GM06990 (cell line): ENCODE measurements at regions not wholly inside any gene's neighbourhood (a gene's known extent, or its start where the extent isn't known, plus 50 kb on each side); places are given as distances from the start of the nearest gene placed in this dataset.

ENCODE experiments used
- DNase-seq: peaks from one replicate; pipeline ENCODE4 v3.0.0-alpha.2; 2011; ENCODE audit not compliant: insufficient read length; ENCODE audit errors: extremely low read depth
- H3K27me3 ChIP-seq: replicated peaks from 2 replicates; pipeline ENCODE4 v1.6.0; 2011; ENCODE audit warnings: low read length; ENCODE audit not compliant: control insufficient read depth, insufficient read depth
- H3K36me3 ChIP-seq: 2 replicates; pipeline ENCODE4 v1.5.1; 2011; ENCODE audit warnings: low read length; ENCODE audit not compliant: control insufficient read depth, insufficient read depth
- H3K4me3 ChIP-seq: replicated peaks from 2 replicates; pipeline ENCODE4 v1.5.1; 2011; ENCODE audit warnings: low read depth, mild to moderate bottlenecking, control low read depth, low read length
- CTCF ChIP-seq: IDR thresholded peaks from 2 replicates; pipeline ENCODE4 v1.5.1; 2011; ENCODE audit warnings: low read length, control low read depth, mild to moderate bottlenecking, inconsistent platforms; ENCODE audit not compliant: insufficient read depth, poor library complexity, severe bottlenecking

GRCh38 chr1:209429611-209430010, 153.9 kb upstream of the CAMK1G start:
- Histone ChIP-seq H3K36me3 (no peaks in the 10 kb centered on the region), H3K27me3 (0 out of 2 replicates have a peak, but pooled peaks cover 1% of the 10 kb centered on the region), H3K4me3 (no peak overlapping the region)
- DNase-seq: no peak
- TF ChIP-seq CTCF: no peak

- DNase-seq: no peak
- no peak overlapping the region for H3K4me3 ChIP-seq
Measured at GRCh38 chr1:209430107-209430506, 153.4 kb upstream of the CAMK1G start.

DNA sequence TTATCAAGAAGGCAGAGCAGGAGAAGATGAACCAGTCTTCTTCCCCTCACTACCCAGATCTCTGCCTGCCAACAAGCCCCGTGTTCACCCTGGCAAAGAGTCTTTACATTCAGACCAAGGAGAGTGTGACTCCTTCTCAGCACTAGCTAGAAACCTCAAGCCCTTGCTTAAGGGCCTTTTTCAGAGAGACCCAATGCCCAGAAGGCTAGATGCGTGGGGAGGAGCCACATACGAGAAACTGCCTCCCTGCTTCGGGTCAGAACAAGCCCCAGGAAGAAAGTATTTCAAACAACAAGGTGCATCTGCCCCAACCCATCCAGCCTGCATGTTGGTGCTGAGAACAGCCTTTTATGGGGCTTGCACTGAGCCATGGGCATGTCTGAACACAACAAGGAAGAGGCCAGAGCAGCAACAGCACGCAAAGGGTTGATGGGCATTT, 152.7 kb upstream of the CAMK1G start:
- no peaks in the 10 kb centered on the region for H3K36me3 ChIP-seq
- H3K4me3 ChIP-seq: no peak overlapping the region
- TF ChIP-seq CTCF: no peak
- H3K27me3 ChIP-seq: no peaks in the 10 kb centered on the region
- no peak for DNase-seq

More at GRCh38 chr1:209430107-209430506, 153.4 kb upstream of the CAMK1G start:
- TF ChIP-seq CTCF: no peak
- H3K36me3 ChIP-seq: no peaks in the 10 kb centered on the region
- 0 out of 2 replicates have a peak, but pooled peaks cover 1% of the 10 kb centered on the region for H3K27me3 ChIP-seq

GRCh38 chr1:209431402-209431801, 152.1 kb upstream of the CAMK1G start:
- no peak for TF ChIP-seq CTCF
- Histone ChIP-seq H3K27me3 (no peaks in the 10 kb centered on the region), H3K36me3 (no peaks in the 10 kb centered on the region), H3K4me3 (no peak overlapping the region)
- DNase-seq: no peak

- no peak for TF ChIP-seq CTCF
- no peak overlapping the region for H3K4me3 ChIP-seq
- DNase-seq: no peak
- H3K27me3 ChIP-seq: no peaks in the 10 kb centered on the region
- no peaks in the 10 kb centered on the region for H3K36me3 ChIP-seq
Measured at GRCh38 chr1:209431813-209432442, 151.6 kb upstream of the CAMK1G start.

GRCh38 chr1:209432443-209432825, 151.1 kb upstream of the CAMK1G start:
- DNase-seq: no peak
- H3K4me3 ChIP-seq: no peak overlapping the region
- TF ChIP-seq CTCF: no peak

More at GRCh38 chr1:209432443-209432825, 151.1 kb upstream of the CAMK1G start:
- Histone ChIP-seq H3K36me3 (no peaks in the 10 kb centered on the region), H3K27me3 (no peaks in the 10 kb centered on the region)
